ENCODE measurements at regions not wholly inside any gene's neighbourhood (a gene's known extent, or its start where the extent isn't known, plus 50 kb on each side); places are given as distances from the start of the nearest gene placed in this dataset.

DNA sequence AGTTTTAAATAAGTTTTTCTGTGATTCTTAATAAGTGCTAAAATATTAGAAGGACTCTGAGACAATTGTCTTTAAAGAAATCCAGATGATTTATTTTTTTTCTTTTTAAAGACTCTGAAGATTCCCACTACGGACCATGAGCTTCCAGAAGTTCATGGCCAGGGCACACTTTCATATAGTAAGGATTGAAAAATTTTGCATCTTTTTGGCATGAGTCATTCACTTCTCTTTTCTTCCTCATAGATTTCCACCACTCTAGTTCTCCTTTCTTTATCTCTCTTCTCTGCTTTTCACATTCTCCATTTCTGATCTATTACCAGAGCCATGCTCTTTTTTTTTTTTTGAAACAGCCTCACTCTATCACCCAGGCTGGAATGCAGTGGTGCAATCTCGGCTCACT lies 385.8 kb downstream of the FLRT2 start:
- Histone ChIP-seq H3K27ac (ENCODE audit: low read length) (no peak overlapping the region), H4K20me1 (ENCODE audit: insufficient read depth) (no peaks in the 10 kb centered on the region), H3K27me3 (ENCODE audit: insufficient read depth, low read depth, low read length) (no peaks in the 10 kb centered on the region), H3K4me2 (ENCODE audit: low read length) (no peak overlapping the region), H3K36me3 (ENCODE audit: insufficient read depth, low read length) (no peaks in the 10 kb centered on the region), H2AFZ (ENCODE audit: low read depth, low read length) (no peak overlapping the region), H3K9me3 (ENCODE audit: low read length) (no peaks in the 10 kb centered on the region), H3K4me3 (ENCODE audit: low read length) (no peak overlapping the region), H3K9me2 (ENCODE audit: insufficient read depth, low read length) (no peaks in the 10 kb centered on the region), H3K79me2 (replicated peaks; ENCODE audit: insufficient read depth, low read length) (no peaks in the 10 kb centered on the region), H3K9ac (ENCODE audit: low read length) (no peak overlapping the region), H3F3A (ENCODE audit: insufficient read depth, low read length, poor library complexity, severe bottlenecking) (no peaks in the 10 kb centered on the region)
- no peak for TF ChIP-seq EZH2 (IDR thresholded peaks at IDR 0.05; ENCODE audit: borderline replicate concordance, insufficient read depth, low read length, poor library complexity, severe bottlenecking)
- TF ChIP-seq, protein P1, sequence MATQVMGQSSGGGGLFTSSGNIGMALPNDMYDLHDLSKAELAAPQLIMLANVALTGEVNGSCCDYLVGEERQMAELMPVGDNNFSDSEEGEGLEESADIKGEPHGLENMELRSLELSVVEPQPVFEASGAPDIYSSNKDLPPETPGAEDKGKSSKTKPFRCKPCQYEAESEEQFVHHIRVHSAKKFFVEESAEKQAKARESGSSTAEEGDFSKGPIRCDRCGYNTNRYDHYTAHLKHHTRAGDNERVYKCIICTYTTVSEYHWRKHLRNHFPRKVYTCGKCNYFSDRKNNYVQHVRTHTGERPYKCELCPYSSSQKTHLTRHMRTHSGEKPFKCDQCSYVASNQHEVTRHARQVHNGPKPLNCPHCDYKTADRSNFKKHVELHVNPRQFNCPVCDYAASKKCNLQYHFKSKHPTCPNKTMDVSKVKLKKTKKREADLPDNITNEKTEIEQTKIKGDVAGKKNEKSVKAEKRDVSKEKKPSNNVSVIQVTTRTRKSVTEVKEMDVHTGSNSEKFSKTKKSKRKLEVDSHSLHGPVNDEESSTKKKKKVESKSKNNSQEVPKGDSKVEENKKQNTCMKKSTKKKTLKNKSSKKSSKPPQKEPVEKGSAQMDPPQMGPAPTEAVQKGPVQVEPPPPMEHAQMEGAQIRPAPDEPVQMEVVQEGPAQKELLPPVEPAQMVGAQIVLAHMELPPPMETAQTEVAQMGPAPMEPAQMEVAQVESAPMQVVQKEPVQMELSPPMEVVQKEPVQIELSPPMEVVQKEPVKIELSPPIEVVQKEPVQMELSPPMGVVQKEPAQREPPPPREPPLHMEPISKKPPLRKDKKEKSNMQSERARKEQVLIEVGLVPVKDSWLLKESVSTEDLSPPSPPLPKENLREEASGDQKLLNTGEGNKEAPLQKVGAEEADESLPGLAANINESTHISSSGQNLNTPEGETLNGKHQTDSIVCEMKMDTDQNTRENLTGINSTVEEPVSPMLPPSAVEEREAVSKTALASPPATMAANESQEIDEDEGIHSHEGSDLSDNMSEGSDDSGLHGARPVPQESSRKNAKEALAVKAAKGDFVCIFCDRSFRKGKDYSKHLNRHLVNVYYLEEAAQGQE (IDR thresholded peaks at IDR 0.05; ENCODE audit: borderline replicate concordance), result no peak

DNA sequence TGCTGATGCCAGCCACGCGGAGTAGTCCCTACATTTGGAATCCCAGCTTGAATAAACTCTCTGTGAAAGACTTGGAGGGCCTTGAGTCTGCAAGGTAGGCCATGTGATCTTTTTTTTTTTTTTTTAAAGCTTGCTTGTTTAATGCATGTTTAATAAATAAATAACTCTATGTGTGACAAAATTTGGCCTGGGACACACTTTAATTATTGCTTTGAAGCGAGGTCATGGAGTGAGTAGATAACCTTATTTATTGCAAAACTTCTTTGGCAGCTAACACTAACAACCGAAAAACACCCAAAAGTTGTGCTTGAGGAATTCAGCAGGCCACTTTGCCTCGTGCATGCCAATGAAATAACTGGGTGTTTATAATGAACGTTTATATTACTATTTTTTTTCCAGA lies 382.2 kb downstream of the FLRT2 start:
- Histone ChIP-seq H3K27me3 (ENCODE audit: insufficient read depth, low read depth, low read length) (no peaks in the 10 kb centered on the region), H3K36me3 (ENCODE audit: insufficient read depth, low read length) (no peaks in the 10 kb centered on the region), H3K79me2 (replicated peaks; ENCODE audit: insufficient read depth, low read length) (no peaks in the 10 kb centered on the region), H2AFZ (ENCODE audit: low read depth, low read length) (no peak overlapping the region), H3K4me3 (ENCODE audit: low read length) (no peak overlapping the region), H3K27ac (ENCODE audit: low read length) (no peak overlapping the region), H3K4me2 (ENCODE audit: low read length) (no peak overlapping the region), H3F3A (ENCODE audit: insufficient read depth, low read length, poor library complexity, severe bottlenecking) (no peaks in the 10 kb centered on the region), H3K9ac (ENCODE audit: low read length) (no peak overlapping the region), H3K9me3 (ENCODE audit: low read length) (no peaks in the 10 kb centered on the region), H3K9me2 (ENCODE audit: insufficient read depth, low read length) (no peaks in the 10 kb centered on the region), H4K20me1 (ENCODE audit: insufficient read depth) (no peaks in the 10 kb centered on the region)
- TF ChIP-seq, protein P1 (IDR thresholded peaks at IDR 0.05; ENCODE audit: borderline replicate concordance), result no peak
- TF ChIP-seq POLR2AphosphoS5 (IDR thresholded peaks at IDR 0.05) (no peak), EZH2 (IDR thresholded peaks at IDR 0.05; ENCODE audit: borderline replicate concordance, insufficient read depth, low read length, poor library complexity, severe bottlenecking) (no peak), TAF1 (IDR thresholded peaks at IDR 0.05; ENCODE audit: low read depth) (no peak), SMC3 (conservative IDR thresholded peaks at IDR 0.05; ENCODE audit: poor library complexity) (no peak), MXI1 (conservative IDR thresholded peaks at IDR 0.05; ENCODE audit: poor library complexity, severe bottlenecking) (no peak), RAD21 (conservative IDR thresholded peaks at IDR 0.05) (no peak), EP300 (conservative IDR thresholded peaks at IDR 0.05; ENCODE audit: poor library complexity, severe bottlenecking) (no peak)
- TF ChIP-seq, protein P2, sequence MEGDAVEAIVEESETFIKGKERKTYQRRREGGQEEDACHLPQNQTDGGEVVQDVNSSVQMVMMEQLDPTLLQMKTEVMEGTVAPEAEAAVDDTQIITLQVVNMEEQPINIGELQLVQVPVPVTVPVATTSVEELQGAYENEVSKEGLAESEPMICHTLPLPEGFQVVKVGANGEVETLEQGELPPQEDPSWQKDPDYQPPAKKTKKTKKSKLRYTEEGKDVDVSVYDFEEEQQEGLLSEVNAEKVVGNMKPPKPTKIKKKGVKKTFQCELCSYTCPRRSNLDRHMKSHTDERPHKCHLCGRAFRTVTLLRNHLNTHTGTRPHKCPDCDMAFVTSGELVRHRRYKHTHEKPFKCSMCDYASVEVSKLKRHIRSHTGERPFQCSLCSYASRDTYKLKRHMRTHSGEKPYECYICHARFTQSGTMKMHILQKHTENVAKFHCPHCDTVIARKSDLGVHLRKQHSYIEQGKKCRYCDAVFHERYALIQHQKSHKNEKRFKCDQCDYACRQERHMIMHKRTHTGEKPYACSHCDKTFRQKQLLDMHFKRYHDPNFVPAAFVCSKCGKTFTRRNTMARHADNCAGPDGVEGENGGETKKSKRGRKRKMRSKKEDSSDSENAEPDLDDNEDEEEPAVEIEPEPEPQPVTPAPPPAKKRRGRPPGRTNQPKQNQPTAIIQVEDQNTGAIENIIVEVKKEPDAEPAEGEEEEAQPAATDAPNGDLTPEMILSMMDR (IDR thresholded peaks at IDR 0.05; ENCODE audit: poor library complexity, severe bottlenecking), result no peak
